SU-DHL-6 (cell line): ENCODE measurements at regions not wholly inside any gene's neighbourhood (a gene's known extent, or its start where the extent isn't known, plus 50 kb on each side); places are given as distances from the start of the nearest gene placed in this dataset.

Experiments
- EZH2phosphoT487 ChIP-seq: fragments of 200-600 bp; sonication (generic), shearing (Covaris generic); conservative IDR thresholded peaks from 2 replicates; pipeline ENCODE4 v1.6.1; 2018; ENCODE audit warnings: mild to moderate bottlenecking, antibody characterized with exemption, low read length, moderate library complexity, mixed read lengths
- TF ChIP-seq, protein P1 (sequence below): fragments of 200-600 bp; sonication (generic); IDR thresholded peaks from one replicate; pipeline ENCODE4 v1.5.1; 2017; ENCODE audit warnings: antibody characterized with exemption, mild to moderate bottlenecking, low read length, moderate library complexity; ENCODE audit not compliant: insufficient read depth, poor library complexity, severe bottlenecking

DNA sequence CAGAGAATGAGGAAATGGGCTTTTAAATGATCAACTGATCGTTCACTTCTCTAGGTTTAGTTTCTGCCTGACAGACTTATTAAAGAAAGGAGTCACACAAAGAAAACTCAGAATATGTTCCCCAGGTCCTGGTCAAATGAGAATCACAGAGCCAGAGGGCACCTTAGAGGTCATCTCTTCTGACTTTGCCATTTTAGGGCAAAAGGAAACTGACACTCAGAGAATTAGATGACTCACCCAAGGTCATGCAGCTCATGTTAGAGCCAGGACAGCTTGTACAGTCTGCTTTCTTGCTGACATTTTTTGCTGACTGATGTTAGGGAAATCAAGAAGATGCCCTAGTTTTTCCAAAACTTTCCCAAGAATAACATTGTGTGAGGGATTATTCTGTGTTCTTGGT lies 312.7 kb upstream of the SP8 start:
- TF ChIP-seq, protein P1, sequence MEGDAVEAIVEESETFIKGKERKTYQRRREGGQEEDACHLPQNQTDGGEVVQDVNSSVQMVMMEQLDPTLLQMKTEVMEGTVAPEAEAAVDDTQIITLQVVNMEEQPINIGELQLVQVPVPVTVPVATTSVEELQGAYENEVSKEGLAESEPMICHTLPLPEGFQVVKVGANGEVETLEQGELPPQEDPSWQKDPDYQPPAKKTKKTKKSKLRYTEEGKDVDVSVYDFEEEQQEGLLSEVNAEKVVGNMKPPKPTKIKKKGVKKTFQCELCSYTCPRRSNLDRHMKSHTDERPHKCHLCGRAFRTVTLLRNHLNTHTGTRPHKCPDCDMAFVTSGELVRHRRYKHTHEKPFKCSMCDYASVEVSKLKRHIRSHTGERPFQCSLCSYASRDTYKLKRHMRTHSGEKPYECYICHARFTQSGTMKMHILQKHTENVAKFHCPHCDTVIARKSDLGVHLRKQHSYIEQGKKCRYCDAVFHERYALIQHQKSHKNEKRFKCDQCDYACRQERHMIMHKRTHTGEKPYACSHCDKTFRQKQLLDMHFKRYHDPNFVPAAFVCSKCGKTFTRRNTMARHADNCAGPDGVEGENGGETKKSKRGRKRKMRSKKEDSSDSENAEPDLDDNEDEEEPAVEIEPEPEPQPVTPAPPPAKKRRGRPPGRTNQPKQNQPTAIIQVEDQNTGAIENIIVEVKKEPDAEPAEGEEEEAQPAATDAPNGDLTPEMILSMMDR = no peak
- no peak for TF ChIP-seq EZH2phosphoT487
